ENCODE measurements at regions not wholly inside any gene's neighbourhood (a gene's known extent, or its start where the extent isn't known, plus 50 kb on each side); places are given as distances from the start of the nearest gene placed in this dataset.

DNA sequence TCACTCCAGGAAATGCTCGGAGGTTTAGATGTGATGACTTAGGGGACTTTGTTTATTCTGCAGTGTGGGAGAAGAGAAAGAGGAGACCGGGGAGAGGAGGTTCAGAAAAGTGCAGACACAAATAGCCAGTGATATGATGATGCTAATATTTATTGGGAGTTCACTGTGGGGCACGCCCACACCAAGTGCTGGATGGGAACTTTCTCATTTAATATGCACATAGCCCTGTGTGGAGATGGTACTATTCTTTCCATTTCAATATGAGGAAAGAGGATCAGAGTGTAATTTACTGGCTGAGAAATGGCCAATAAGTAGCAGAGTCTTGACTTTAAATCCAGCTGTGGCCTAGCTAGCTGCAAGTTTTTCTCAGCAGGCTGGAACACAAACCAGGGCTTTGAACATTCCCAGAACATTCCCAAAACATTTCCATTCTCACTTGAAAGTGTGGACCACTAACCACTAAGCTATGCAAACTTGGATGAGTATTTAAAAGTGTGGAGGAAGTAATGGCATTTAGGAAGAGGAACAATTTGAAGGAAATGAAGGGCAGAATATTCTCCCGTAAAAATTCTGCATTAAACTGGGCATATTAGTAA, 231.7 kb downstream of the HS3ST1 start:
- Mint-ChIP-seq H3K27ac (no peak overlapping the region), H3K27me3 (peaks cover 0 to 6% of the 10 kb centered on the region in 2 donors), H3K9me3 (peaks cover 0 to 6% of the 10 kb centered on the region in 2 donors), H3K4me1 (ENCODE audit: low read depth in 2 of 2) (no peaks in the 10 kb centered on the region), H3K4me3 (no peak overlapping the region), H3K36me3 (ENCODE audit: insufficient read depth) (no peaks in the 10 kb centered on the region)
- no peak for ATAC-seq (replicated peaks)
- DNase-seq = no peak

DNA sequence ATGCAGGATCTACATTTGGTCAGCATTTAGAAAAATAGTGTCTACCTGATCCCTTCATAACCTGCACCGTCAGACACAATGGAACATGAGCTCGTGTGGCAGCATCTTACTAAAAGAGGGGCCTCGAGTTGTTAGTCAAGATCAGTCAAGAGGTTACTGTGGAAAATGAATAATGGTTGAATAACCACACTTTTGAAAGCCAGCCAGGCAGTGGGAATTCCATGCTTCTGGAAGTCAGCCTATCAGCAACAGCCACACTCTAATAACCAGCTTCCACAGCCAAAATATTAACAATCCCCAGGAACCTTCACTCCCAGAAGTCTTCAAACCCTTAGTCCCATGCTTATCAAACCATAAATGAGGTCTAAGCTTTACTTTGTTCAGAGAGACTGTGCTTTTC, 234.3 kb downstream of the HS3ST1 start:
- H3K4me1 Mint-ChIP-seq (ENCODE audit: low read depth in 2 of 2) = peaks cover 0 to 4% of the 10 kb centered on the region in 2 donors
- ATAC-seq (replicated peaks) = no peak
- no peaks in the 10 kb centered on the region for H3K36me3 Mint-ChIP-seq (ENCODE audit: insufficient read depth)
- H3K27ac Mint-ChIP-seq = no peak overlapping the region
- no peak for DNase-seq
- peaks cover 0 to 6% of the 10 kb centered on the region in 2 donors for H3K27me3 Mint-ChIP-seq
- no peak overlapping the region for H3K4me3 Mint-ChIP-seq
- H3K9me3 Mint-ChIP-seq = peaks cover 0 to 6% of the 10 kb centered on the region in 2 donors

DNA sequence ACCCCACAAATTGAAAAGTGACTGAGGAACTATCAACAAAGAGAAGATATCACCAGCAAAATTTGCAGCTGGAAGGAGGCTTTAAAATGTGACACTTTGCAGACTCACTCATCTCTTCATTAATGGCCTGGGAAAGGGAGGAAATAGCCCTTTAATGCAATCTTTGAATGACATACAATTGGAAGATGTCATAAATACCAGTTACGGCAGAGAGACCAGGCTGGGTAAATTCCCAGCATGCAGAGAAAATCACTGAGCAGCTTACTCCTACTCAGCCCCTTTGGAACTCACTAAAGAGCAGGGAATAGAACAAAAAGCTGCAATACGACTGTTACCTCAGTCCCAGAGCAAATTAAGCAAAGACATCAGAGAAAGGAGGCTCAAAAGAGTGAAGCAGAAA, 238.9 kb downstream of the HS3ST1 start:
- peaks cover 0 to 4% of the 10 kb centered on the region in 2 donors for H3K4me1 Mint-ChIP-seq (ENCODE audit: low read depth in 2 of 2)
- H3K27me3 Mint-ChIP-seq = peaks cover 0 to 6% of the 10 kb centered on the region in 2 donors
- H3K36me3 Mint-ChIP-seq (ENCODE audit: insufficient read depth) = no peaks in the 10 kb centered on the region
- H3K9me3 Mint-ChIP-seq = peaks cover 0 to 3% of the 10 kb centered on the region in 2 donors
- no peak overlapping the region for H3K4me3 Mint-ChIP-seq
- DNase-seq (no peak), ATAC-seq (replicated peaks) (no peak)
- no peak overlapping the region for H3K27ac Mint-ChIP-seq

DNA sequence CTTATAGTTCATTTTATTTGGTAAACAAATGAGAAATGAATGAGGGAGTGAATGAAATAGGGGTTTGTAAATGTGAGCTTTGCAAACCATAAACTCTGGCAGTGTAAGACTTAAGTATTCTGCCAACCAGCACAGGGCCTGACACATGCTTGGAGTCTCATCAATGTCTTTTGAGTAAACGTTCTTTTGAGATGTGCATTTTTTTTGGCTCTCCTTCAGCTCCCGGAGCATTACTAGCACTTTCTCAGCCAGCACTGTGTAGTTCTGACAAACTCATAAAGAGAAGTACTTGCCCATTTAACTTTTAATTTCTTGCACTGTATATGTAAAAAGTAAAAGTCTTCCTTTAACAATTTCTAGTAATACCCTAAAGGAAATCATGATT, 245.3 kb downstream of the HS3ST1 start:
- no peaks in the 10 kb centered on the region for H3K36me3 Mint-ChIP-seq (ENCODE audit: insufficient read depth)

DNA sequence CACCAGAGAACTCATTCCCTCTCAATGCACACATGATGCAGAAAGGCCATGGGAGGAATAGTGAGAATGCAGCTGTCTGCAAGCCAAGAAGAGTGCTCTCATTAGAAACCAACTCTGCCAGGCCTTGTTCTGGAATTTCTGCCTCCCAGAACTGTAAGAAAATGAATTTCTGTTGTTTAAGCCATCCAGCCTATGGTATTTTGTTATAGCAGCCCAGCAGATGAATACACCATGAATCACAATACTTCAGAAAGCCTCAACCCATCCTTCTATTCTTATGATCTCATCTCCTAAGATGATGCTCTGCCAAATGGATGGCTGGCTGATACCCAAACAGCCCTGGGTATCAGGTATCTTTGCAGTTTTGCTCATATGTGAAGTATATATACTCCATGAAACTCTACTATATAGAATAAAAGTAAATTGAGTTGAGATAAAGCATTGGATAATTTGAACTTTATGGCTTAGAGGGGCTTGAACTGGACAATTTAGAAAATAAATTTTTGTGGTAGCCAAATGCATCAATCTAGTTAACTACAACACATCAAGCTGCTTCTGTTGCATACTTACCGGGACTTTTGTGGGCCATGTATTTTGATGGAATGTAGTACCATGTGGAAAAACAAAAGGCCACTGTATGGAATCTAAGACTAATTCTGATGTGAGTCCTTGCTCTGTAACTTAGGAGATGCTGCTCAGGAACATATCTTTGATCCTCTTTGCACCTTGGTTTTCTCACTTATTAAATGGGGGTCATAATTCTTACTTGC, 245.9 kb downstream of the HS3ST1 start:
- Mint-ChIP-seq H3K4me3 (no peak overlapping the region), H3K9me3 (peaks cover 0 to 2% of the 10 kb centered on the region in 2 donors), H3K27me3 (no peaks in the 10 kb centered on the region), H3K4me1 (ENCODE audit: low read depth in 2 of 2) (no peaks in the 10 kb centered on the region), H3K36me3 (ENCODE audit: insufficient read depth) (no peaks in the 10 kb centered on the region), H3K27ac (no peak overlapping the region)
- ATAC-seq (replicated peaks) = no peak
- no peak for DNase-seq

More for the DNA sequence above, 245.3 kb downstream of the HS3ST1 start:
- no peaks in the 10 kb centered on the region for H3K27me3 Mint-ChIP-seq
- peaks cover 0 to 2% of the 10 kb centered on the region in 2 donors for H3K9me3 Mint-ChIP-seq
- H3K27ac Mint-ChIP-seq = no peak overlapping the region
- ATAC-seq (replicated peaks) = no peak
- DNase-seq = no peak
- H3K4me1 Mint-ChIP-seq (ENCODE audit: low read depth in 2 of 2) = no peaks in the 10 kb centered on the region
- H3K4me3 Mint-ChIP-seq = no peak overlapping the region

DNA sequence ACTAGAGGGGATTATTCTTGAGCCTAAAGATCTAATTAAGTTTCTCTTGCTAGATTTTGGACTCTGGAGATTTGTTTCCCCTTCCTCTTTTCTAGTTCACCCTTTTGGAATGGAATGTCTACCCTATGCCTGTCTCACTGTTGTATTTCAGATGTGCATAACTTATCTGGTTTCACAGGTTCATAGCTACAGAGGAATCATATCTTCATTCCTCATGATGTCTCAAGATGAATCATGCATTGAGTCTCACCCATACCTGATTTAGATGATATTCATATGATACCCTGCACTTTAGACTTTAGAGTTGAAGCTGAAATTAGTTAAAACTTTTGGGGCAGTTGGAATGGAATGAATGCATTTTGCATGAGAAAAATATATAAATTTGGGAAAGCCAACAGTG, 246.7 kb downstream of the HS3ST1 start:
- no peak overlapping the region for H3K27ac Mint-ChIP-seq
- H3K4me1 Mint-ChIP-seq (ENCODE audit: low read depth in 2 of 2) = no peaks in the 10 kb centered on the region
- DNase-seq = no peak
- peaks cover 0 to 2% of the 10 kb centered on the region in 2 donors for H3K9me3 Mint-ChIP-seq
- no peaks in the 10 kb centered on the region for H3K36me3 Mint-ChIP-seq (ENCODE audit: insufficient read depth)
- no peak overlapping the region for H3K4me3 Mint-ChIP-seq
- no peak for ATAC-seq (replicated peaks)
- H3K27me3 Mint-ChIP-seq = no peaks in the 10 kb centered on the region

DNA sequence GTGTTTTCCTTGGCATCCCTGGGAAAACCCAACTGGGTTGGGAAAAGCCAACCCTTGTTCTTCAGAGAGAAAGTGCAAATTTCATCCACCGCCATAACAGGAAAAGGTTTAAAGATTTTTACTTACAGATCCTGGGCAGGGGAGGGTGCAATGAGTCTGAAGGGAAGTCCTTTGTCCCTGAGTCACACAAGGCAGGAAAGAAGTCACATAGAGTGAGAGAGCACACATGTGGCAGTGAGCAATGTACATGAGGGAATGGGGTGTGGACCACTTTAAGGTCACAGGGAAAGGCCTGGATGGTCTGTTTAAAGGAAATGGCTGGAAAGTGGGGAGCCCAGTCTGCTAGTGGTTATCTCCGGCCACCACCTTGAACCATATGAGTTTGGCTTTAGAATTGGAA, 248.9 kb downstream of the HS3ST1 start:
- H3K4me1 Mint-ChIP-seq (ENCODE audit: low read depth in 2 of 2) = no peaks in the 10 kb centered on the region
- ATAC-seq (replicated peaks) = no peak

DNA sequence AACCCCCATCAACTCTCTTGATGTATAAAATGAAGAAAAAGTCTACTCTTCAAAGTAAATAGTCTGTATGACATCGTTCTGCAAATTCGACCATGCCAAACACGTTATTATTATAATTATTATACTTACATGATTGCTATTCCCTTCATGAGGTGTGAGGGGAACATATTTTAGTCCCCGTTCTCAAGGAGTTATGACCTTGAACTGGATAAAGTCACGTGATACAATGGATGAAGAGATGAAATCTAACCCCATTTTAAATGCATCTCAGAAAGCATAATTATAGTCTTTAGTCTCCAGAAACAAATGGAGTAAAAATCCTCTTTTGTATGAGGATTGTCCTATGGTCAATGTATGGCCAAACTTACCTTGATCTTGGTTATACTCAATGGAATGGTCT, 250.3 kb downstream of the HS3ST1 start:
- Mint-ChIP-seq H3K4me3 (no peak overlapping the region), H3K36me3 (ENCODE audit: insufficient read depth) (no peaks in the 10 kb centered on the region), H3K9me3 (peaks cover 0 to 2% of the 10 kb centered on the region in 2 donors), H3K27me3 (no peaks in the 10 kb centered on the region), H3K27ac (no peak overlapping the region), H3K4me1 (ENCODE audit: low read depth in 2 of 2) (no peaks in the 10 kb centered on the region)
- DNase-seq (no peak), ATAC-seq (replicated peaks) (no peak)

More for the DNA sequence above, 248.9 kb downstream of the HS3ST1 start:
- Mint-ChIP-seq H3K27ac (no peak overlapping the region), H3K27me3 (no peaks in the 10 kb centered on the region), H3K36me3 (ENCODE audit: insufficient read depth) (no peaks in the 10 kb centered on the region), H3K9me3 (peaks cover 0 to 2% of the 10 kb centered on the region in 2 donors), H3K4me3 (no peak overlapping the region)
- DNase-seq = no peak

DNA sequence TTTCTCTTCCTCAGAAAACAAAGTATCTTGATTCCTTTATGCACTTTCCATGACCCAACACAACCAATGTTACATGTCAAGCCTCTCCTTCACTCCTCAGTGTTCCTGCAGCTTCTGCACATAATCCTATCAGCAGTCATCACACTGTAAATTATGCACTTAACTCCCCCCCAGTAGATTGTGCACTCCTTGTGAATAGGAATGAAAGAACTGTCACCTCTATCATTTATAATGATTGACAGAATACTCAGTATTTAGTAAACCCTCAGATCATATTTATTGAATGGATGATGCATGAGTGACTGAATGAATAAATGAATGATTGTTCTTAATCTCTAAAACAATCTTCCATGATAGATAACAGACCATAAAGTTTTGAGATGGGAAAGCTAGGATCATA, 253.3 kb downstream of the HS3ST1 start:
- no peaks in the 10 kb centered on the region for H3K36me3 Mint-ChIP-seq (ENCODE audit: insufficient read depth)
- H3K9me3 Mint-ChIP-seq = peaks cover 0 to 4% of the 10 kb centered on the region in 2 donors
- ATAC-seq (replicated peaks) = no peak
- no peak for DNase-seq
- H3K4me1 Mint-ChIP-seq (ENCODE audit: low read depth in 2 of 2) = no peaks in the 10 kb centered on the region
- no peak overlapping the region for H3K27ac Mint-ChIP-seq
- no peaks in the 10 kb centered on the region for H3K27me3 Mint-ChIP-seq
- H3K4me3 Mint-ChIP-seq = no peak overlapping the region

DNA sequence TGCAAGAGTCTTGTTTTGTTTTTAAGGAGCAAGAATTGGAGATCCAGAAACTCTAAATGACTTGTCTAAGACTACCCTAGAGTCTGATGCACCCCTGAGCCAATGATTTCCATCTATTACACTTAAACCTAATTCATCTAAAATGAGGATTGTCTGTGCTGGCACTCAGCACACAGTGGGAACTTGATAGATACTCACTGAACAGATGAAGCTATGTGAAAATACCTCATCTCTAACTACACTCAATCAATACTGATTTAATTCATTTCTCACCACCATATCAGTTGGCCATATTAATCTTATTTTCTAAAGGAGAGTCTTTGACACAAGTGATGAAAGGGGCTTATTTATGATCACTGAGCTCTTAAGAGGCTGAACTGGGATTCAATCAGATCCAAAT, 262.1 kb downstream of the HS3ST1 start:
- Mint-ChIP-seq H3K36me3 (ENCODE audit: insufficient read depth) (peaks cover 3% of the 10 kb centered on the region), H3K9me3 (peaks cover 4 to 7% of the 10 kb centered on the region in 2 donors), H3K27ac (no peak overlapping the region), H3K4me1 (ENCODE audit: low read depth in 2 of 2) (no peaks in the 10 kb centered on the region), H3K27me3 (no peaks in the 10 kb centered on the region), H3K4me3 (no peak overlapping the region)
- no peak for DNase-seq
- ATAC-seq (replicated peaks) = no peak

DNA sequence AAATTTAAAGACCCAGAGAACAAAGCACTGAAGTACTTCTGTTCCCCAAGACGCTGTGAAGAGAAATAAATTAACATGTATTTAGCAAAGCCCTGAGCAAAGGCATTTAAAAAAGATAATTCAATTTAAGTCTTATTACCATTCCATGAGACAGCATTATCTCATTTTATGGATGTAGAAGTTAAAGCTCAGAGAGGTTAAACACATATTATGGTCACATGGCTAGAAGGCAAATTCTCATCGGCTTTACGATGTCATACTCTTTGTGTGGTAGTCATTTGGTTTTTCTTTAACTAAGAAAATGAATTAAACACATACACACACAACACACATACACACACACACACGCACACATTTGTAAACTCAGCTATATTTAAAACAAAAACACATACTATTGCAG, 262.7 kb downstream of the HS3ST1 start:
- H3K27ac Mint-ChIP-seq = no peak overlapping the region
- H3K27me3 Mint-ChIP-seq = no peaks in the 10 kb centered on the region
- no peaks in the 10 kb centered on the region for H3K4me1 Mint-ChIP-seq (ENCODE audit: low read depth in 2 of 2)
- DNase-seq = no peak
- H3K9me3 Mint-ChIP-seq = peaks cover 3 to 7% of the 10 kb centered on the region in 2 donors
- ATAC-seq (replicated peaks) = no peak
- H3K36me3 Mint-ChIP-seq (ENCODE audit: insufficient read depth) = peaks cover 3% of the 10 kb centered on the region
- H3K4me3 Mint-ChIP-seq = no peak overlapping the region

DNA sequence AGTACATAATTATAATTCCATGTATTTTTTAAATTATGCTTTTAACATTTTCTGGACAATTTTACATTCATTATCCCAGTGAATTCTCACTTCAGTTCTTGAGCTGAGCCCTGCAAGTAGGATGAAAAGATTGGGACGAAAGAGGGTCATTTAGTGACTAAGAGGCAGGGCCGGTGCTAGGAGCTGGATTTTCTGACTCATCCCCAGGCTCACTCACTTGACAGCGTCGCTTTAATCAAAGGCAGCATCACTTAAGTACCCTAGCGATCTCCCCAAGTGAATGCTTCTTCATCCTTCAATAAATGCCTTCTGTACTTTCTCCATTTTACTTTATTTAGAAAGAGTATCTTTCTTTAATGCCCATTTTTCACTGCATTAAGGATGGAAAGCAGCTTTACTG, 263.6 kb downstream of the HS3ST1 start:
- no peak for DNase-seq
- peaks cover 3% of the 10 kb centered on the region for H3K36me3 Mint-ChIP-seq (ENCODE audit: insufficient read depth)
- no peaks in the 10 kb centered on the region for H3K4me1 Mint-ChIP-seq (ENCODE audit: low read depth in 2 of 2)
- no peaks in the 10 kb centered on the region for H3K27me3 Mint-ChIP-seq
- H3K4me3 Mint-ChIP-seq = no peak overlapping the region
- no peak for ATAC-seq (replicated peaks)
- no peak overlapping the region for H3K27ac Mint-ChIP-seq
- H3K9me3 Mint-ChIP-seq = peaks cover 3 to 7% of the 10 kb centered on the region in 2 donors

DNA sequence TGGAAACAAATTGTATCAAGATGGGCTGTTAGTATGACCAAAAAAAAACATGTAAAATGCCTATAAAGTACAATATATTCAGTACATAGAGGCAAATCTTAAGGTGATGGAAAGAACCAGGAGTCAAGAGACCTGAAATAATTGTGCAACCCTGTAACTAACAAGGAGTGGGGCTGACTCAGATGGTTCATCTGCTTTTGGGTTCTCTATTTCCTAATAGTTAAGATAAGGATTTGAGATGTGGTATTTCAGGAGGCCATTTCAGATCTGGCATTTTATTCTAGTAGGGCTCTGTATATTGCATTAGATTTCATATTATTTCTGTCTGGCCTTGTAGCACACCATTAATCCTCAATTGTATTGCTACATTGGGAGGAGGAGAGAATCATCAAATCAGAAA, 268.4 kb downstream of the HS3ST1 start:
- DNase-seq = no peak
- H3K4me1 Mint-ChIP-seq (ENCODE audit: low read depth in 2 of 2) = no peaks in the 10 kb centered on the region

DNA sequence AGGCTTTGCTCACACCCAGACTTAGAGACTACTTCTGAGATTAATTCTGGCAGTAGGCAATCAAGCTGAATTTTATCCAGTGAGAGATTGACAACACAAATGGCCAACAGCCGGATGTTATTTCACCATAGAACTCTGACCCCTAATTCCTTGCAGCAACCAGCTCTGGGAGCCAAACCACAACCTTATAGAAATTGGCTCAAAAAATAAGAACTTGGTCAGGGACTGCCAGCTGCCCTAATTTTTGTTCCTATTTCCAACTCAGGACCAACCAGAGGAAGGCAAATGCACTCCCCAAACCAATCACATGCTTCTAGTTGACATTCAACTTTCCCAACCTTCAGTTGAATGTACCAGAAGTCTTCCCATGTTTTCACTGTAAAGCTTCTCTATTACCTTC, 269.7 kb downstream of the HS3ST1 start:
- DNase-seq (no peak), ATAC-seq (replicated peaks) (no peak)
- no peaks in the 10 kb centered on the region for H3K36me3 Mint-ChIP-seq (ENCODE audit: insufficient read depth)
- no peaks in the 10 kb centered on the region for H3K27me3 Mint-ChIP-seq
- no peaks in the 10 kb centered on the region for H3K4me1 Mint-ChIP-seq (ENCODE audit: low read depth in 2 of 2)
- H3K9me3 Mint-ChIP-seq = peaks cover 3 to 7% of the 10 kb centered on the region in 2 donors
- H3K4me3 Mint-ChIP-seq = no peak overlapping the region
- H3K27ac Mint-ChIP-seq = no peak overlapping the region

More for the DNA sequence above, 268.4 kb downstream of the HS3ST1 start:
- Mint-ChIP-seq H3K4me3 (no peak overlapping the region), H3K9me3 (peaks cover 3 to 7% of the 10 kb centered on the region in 2 donors), H3K27me3 (no peaks in the 10 kb centered on the region), H3K27ac (no peak overlapping the region), H3K36me3 (ENCODE audit: insufficient read depth) (no peaks in the 10 kb centered on the region)
- ATAC-seq (replicated peaks) = no peak
